Neural cell (in vitro differentiated cells): ENCODE measurements at regions not wholly inside any gene's neighbourhood (a gene's known extent, or its start where the extent isn't known, plus 50 kb on each side); places are given as distances from the start of the nearest gene placed in this dataset.
A peak's percentile ranks its signal among the peaks of the same experiment; 100 is the strongest.

Source experiments
- H2AFZ ChIP-seq: fragments of 200-600, 300-800 bp; sonication (generic), shearing (Covaris generic); 2 replicates; pipeline ENCODE4 v1.6.0; 2014; ENCODE audit warnings: low read depth, mild to moderate bottlenecking, antibody characterized with exemption, low read length, moderate library complexity
- H3F3A ChIP-seq: fragments of 200-600 bp; shearing (Covaris generic); 2 replicates; pipeline ENCODE4 v1.6.1; 2016; ENCODE audit warnings: mild to moderate bottlenecking, moderate library complexity, mixed read lengths, antibody characterized with exemption, low read length; ENCODE audit not compliant: insufficient read depth, poor library complexity, severe bottlenecking
- H3K27ac ChIP-seq: fragments of 200-600, 300-800 bp; sonication (generic), shearing (Covaris generic); 2 replicates; pipeline ENCODE4 v1.5.1; 2014; ENCODE audit warnings: mild to moderate bottlenecking, low read length, moderate library complexity
- H3K27me3 ChIP-seq: fragments of 300-800, 200-600 bp; sonication (generic), shearing (Covaris generic); 2 replicates; pipeline ENCODE4 v1.6.0; 2014; ENCODE audit warnings: mild to moderate bottlenecking, low read depth, low read length, moderate library complexity; ENCODE audit not compliant: insufficient read depth
- H3K36me3 ChIP-seq: fragments of 300-800, 200-600 bp; sonication (generic), shearing (Covaris generic); 2 replicates; pipeline ENCODE4 v1.5.1; 2014; ENCODE audit warnings: mild to moderate bottlenecking, antibody characterized with exemption, low read length, moderate library complexity; ENCODE audit not compliant: insufficient read depth
- H3K4me2 ChIP-seq: fragments of 300-800, 200-600 bp; sonication (generic), shearing (Covaris generic); 2 replicates; pipeline ENCODE4 v1.6.0; 2014; ENCODE audit warnings: mild to moderate bottlenecking, low read length
- H3K4me3 ChIP-seq: fragments of 300-800, 200-600 bp; sonication (generic), shearing (Covaris generic); 2 replicates; pipeline ENCODE4 v1.5.1; 2014; ENCODE audit warnings: mild to moderate bottlenecking, low read length, moderate library complexity
- H3K79me2 ChIP-seq: fragments of 200-600 bp; shearing (Covaris generic); replicated peaks from 2 replicates; pipeline ENCODE4 v1.6.0; 2014; ENCODE audit warnings: mild to moderate bottlenecking, low read length, moderate library complexity; ENCODE audit not compliant: insufficient read depth
- H3K9ac ChIP-seq: fragments of 300-800, 200-600 bp; sonication (generic), shearing (Covaris generic); 2 replicates; pipeline ENCODE4 v1.6.1; 2016; ENCODE audit warnings: mild to moderate bottlenecking, low read length, mixed read lengths
- H3K9me2 ChIP-seq: fragments of 200-600 bp; shearing (Covaris generic); 2 replicates; pipeline ENCODE4 v1.6.1; 2016; ENCODE audit warnings: mild to moderate bottlenecking, low read length, mixed read lengths; ENCODE audit not compliant: insufficient read depth
- H3K9me3 ChIP-seq: fragments of 200-600, 300-800 bp; sonication (generic), shearing (Covaris generic); 2 replicates; pipeline ENCODE4 v1.6.1; 2016; ENCODE audit warnings: mild to moderate bottlenecking, mixed run types, low read length, moderate library complexity, mixed read lengths
- H4K20me1 ChIP-seq: fragments of 200-600 bp; shearing (Covaris generic); 2 replicates; pipeline ENCODE4 v1.6.1; 2016; ENCODE audit warnings: mild to moderate bottlenecking, mixed run types; ENCODE audit not compliant: insufficient read depth
- CTCF ChIP-seq: fragments of 450-650 bp; IDR thresholded peaks from 2 replicates; pipeline ENCODE4 v1.5.1; 2014; ENCODE audit warnings: antibody characterized with exemption, mild to moderate bottlenecking, moderate library complexity; ENCODE audit not compliant: poor library complexity, severe bottlenecking
- EP300 ChIP-seq: fragments of 450-650 bp; conservative IDR thresholded peaks from 2 replicates; pipeline ENCODE4 v1.6.1; 2014; ENCODE audit warnings: antibody characterized with exemption, mild to moderate bottlenecking, moderate library complexity; ENCODE audit not compliant: poor library complexity, severe bottlenecking
- EZH2 ChIP-seq: fragments of 200-600, 300-800 bp; shearing (Covaris generic), sonication (generic); IDR thresholded peaks from 2 replicates; pipeline ENCODE4 v1.6.1; 2014; ENCODE audit warnings: antibody characterized with exemption, low read length, borderline replicate concordance, mild to moderate bottlenecking; ENCODE audit not compliant: insufficient read depth, poor library complexity, severe bottlenecking
- MXI1 ChIP-seq: fragments of 450-650 bp; conservative IDR thresholded peaks from 2 replicates; pipeline ENCODE4 v1.6.1; 2014; ENCODE audit warnings: antibody characterized with exemption, mild to moderate bottlenecking; ENCODE audit not compliant: poor library complexity, severe bottlenecking
- POLR2AphosphoS5 ChIP-seq: IDR thresholded peaks from 2 replicates; pipeline ENCODE4 v1.6.1; 2012
- RAD21 ChIP-seq: fragments of 450-650 bp; conservative IDR thresholded peaks from 2 replicates; pipeline ENCODE4 v1.6.1; 2014; ENCODE audit warnings: antibody characterized with exemption, mild to moderate bottlenecking, moderate library complexity
- SMC3 ChIP-seq: fragments of 450-650 bp; conservative IDR thresholded peaks from 2 replicates; pipeline ENCODE4 v1.6.1; 2014; ENCODE audit warnings: antibody characterized with exemption, mild to moderate bottlenecking, moderate library complexity; ENCODE audit not compliant: poor library complexity
- TAF1 ChIP-seq: IDR thresholded peaks from 2 replicates; pipeline ENCODE4 v1.6.1; 2012; ENCODE audit warnings: low read depth
- TF ChIP-seq, protein P1 (sequence below): IDR thresholded peaks from 2 replicates; pipeline ENCODE4 v1.6.1; 2012; ENCODE audit warnings: borderline replicate concordance

DNA sequence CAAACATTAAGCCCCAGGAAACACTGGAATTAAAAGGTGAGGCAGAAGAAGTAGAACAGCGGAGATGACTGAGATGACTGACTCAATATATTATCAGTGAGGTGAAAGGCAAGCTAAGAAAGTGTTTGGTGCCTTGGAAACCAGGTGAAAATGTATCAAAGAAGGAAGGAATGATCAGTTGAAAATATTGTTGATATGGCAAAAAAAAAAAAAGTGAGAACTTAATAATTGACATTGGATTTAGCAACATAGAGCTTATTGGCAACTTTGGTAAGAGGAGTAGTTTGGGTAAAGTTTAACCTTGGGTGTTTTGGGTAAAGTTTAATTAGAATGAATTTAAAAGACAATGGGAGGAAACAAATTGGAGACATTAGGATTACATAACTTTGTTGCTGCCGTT is 127.7 kb upstream of the MYOCD start:
- no peaks in the 10 kb centered on the region for H3K36me3 ChIP-seq
- no peak overlapping the region for H3K4me3 ChIP-seq
- H3K9me3 ChIP-seq, result no peaks in the 10 kb centered on the region
- H2AFZ ChIP-seq, result no peak overlapping the region
- H3K79me2 ChIP-seq, result no peaks in the 10 kb centered on the region
- H3K9me2 ChIP-seq, result no peaks in the 10 kb centered on the region
- no peaks in the 10 kb centered on the region for H3F3A ChIP-seq
- H3K27ac ChIP-seq, result no peak overlapping the region
- H3K27me3 ChIP-seq, result no peaks in the 10 kb centered on the region
- TF ChIP-seq POLR2AphosphoS5, result no peak
- TF ChIP-seq RAD21, result no peak
- TF ChIP-seq SMC3, result no peak
- no peak for TF ChIP-seq CTCF
- no peak for TF ChIP-seq EP300
- TF ChIP-seq TAF1, result no peak
- TF ChIP-seq MXI1, result no peak
- TF ChIP-seq EZH2, result no peak
- TF ChIP-seq, protein P1, sequence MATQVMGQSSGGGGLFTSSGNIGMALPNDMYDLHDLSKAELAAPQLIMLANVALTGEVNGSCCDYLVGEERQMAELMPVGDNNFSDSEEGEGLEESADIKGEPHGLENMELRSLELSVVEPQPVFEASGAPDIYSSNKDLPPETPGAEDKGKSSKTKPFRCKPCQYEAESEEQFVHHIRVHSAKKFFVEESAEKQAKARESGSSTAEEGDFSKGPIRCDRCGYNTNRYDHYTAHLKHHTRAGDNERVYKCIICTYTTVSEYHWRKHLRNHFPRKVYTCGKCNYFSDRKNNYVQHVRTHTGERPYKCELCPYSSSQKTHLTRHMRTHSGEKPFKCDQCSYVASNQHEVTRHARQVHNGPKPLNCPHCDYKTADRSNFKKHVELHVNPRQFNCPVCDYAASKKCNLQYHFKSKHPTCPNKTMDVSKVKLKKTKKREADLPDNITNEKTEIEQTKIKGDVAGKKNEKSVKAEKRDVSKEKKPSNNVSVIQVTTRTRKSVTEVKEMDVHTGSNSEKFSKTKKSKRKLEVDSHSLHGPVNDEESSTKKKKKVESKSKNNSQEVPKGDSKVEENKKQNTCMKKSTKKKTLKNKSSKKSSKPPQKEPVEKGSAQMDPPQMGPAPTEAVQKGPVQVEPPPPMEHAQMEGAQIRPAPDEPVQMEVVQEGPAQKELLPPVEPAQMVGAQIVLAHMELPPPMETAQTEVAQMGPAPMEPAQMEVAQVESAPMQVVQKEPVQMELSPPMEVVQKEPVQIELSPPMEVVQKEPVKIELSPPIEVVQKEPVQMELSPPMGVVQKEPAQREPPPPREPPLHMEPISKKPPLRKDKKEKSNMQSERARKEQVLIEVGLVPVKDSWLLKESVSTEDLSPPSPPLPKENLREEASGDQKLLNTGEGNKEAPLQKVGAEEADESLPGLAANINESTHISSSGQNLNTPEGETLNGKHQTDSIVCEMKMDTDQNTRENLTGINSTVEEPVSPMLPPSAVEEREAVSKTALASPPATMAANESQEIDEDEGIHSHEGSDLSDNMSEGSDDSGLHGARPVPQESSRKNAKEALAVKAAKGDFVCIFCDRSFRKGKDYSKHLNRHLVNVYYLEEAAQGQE, result no peak
- no peak overlapping the region for H3K4me2 ChIP-seq
- H4K20me1 ChIP-seq, result no peaks in the 10 kb centered on the region
- no peak overlapping the region for H3K9ac ChIP-seq

DNA sequence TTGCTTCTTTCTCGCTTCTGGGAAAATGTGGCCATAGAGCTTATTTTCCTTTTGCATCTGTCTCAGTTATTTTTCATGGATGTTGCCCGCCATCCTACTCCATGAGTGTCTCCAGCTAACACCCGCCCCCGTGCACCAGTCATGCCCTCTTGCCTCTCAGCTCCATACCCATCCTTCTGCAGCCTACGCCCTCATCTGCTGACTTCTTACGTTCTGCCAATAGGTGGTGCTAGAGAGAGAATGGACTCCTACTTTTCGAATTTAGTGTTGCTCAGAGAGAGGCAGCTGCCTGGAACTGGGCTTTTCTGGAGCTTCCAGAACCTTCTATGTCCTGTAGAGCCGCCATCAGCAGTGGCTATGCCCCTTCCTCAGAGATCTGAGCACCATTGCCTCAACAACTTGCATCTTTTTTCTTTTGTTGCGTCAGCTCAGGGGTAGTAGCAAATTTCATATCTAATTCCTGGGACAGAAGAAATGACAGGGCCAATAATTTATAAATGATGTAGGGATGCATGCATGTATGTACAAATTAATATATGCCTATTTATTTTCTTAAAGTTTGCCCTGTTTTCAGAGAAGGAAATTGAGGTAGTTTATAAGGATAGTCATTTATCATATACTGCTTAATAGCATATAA is 119.7 kb upstream of the MYOCD start:
- Histone ChIP-seq H3K79me2 (no peaks in the 10 kb centered on the region), H3K9ac (no peak overlapping the region), H3K4me3 (no peak overlapping the region), H3K9me2 (no peaks in the 10 kb centered on the region), H3K4me2 (no peak overlapping the region), H3K9me3 (no peaks in the 10 kb centered on the region), H4K20me1 (no peaks in the 10 kb centered on the region), H3K36me3 (no peaks in the 10 kb centered on the region), H2AFZ (no peak overlapping the region), H3K27ac (no peak overlapping the region), H3F3A (no peaks in the 10 kb centered on the region), H3K27me3 (no peaks in the 10 kb centered on the region)
- TF ChIP-seq POLR2AphosphoS5 (no peak), EP300 (no peak), SMC3 (no peak), CTCF (peak; percentile 49)
- TF ChIP-seq, protein P1, result no peak
